Loucy (cell line): ENCODE measurements at regions not wholly inside any gene's neighbourhood (a gene's known extent, or its start where the extent isn't known, plus 50 kb on each side); places are given as distances from the start of the nearest gene placed in this dataset.

Source experiments
- H2AFZ ChIP-seq: fragments of 200-600 bp; sonication (generic); 2 replicates; pipeline ENCODE4 v1.6.0; 2016; ENCODE audit warnings: antibody characterized with exemption, mild to moderate bottlenecking, low read length, moderate library complexity
- H3F3A ChIP-seq: fragments of 200-600 bp; 2 replicates; pipeline ENCODE4 v1.6.0; 2016; ENCODE audit warnings: antibody characterized with exemption, low read depth, mild to moderate bottlenecking
- H3K27me3 ChIP-seq: fragments of 200-600 bp; sonication (generic); 2 replicates; pipeline ENCODE4 v1.6.1; 2014; ENCODE audit warnings: low read length, mild to moderate bottlenecking; ENCODE audit not compliant: insufficient read depth, poor library complexity, severe bottlenecking
- H3K36me3 ChIP-seq: fragments of 200-600 bp; sonication (generic); 2 replicates; pipeline ENCODE4 v1.6.1; 2016; ENCODE audit warnings: low read length; ENCODE audit not compliant: insufficient read depth
- H3K4me1 ChIP-seq: fragments of 200-600 bp; sonication (generic); 2 replicates; pipeline ENCODE4 v1.5.1; 2014; ENCODE audit warnings: low read length, mild to moderate bottlenecking; ENCODE audit not compliant: insufficient read depth, poor library complexity, severe bottlenecking
- H3K4me2 ChIP-seq: fragments of 200-600 bp; sonication (generic); 2 replicates; pipeline ENCODE4 v1.6.0; 2014; ENCODE audit warnings: antibody characterized with exemption, low read length, low read depth, mild to moderate bottlenecking; ENCODE audit not compliant: poor library complexity, severe bottlenecking
- H3K4me3 ChIP-seq: fragments of 200-600 bp; sonication (generic); 2 replicates; pipeline ENCODE4 v1.5.1; 2014; ENCODE audit warnings: low read length, mild to moderate bottlenecking, mixed read lengths; ENCODE audit not compliant: poor library complexity, severe bottlenecking
- H3K79me2 ChIP-seq: fragments of 200-600 bp; sonication (generic); 2 replicates; pipeline ENCODE4 v1.6.1; 2014; ENCODE audit warnings: low read length; ENCODE audit not compliant: insufficient read depth
- H3K9ac ChIP-seq: fragments of 200-600 bp; sonication (generic); 2 replicates; pipeline ENCODE4 v1.6.0; 2014; ENCODE audit warnings: mild to moderate bottlenecking, low read depth, low read length, moderate library complexity; ENCODE audit not compliant: poor library complexity, severe bottlenecking
- H3K9me2 ChIP-seq: fragments of 200-600 bp; sonication (generic); replicated peaks from 2 replicates; pipeline ENCODE4 v1.6.1; 2016; ENCODE audit warnings: low read depth, low read length, mixed read lengths
- H3K9me3 ChIP-seq: fragments of 200-600 bp; sonication (generic); 2 replicates; pipeline ENCODE4 v1.6.1; 2014; ENCODE audit warnings: mild to moderate bottlenecking, antibody characterized with exemption, low read length, low read depth; ENCODE audit not compliant: insufficient read depth
- H4K20me1 ChIP-seq: fragments of 200-600 bp; sonication (generic); 2 replicates; pipeline ENCODE4 v1.6.0; 2014; ENCODE audit warnings: antibody characterized with exemption, low read length, mild to moderate bottlenecking; ENCODE audit not compliant: insufficient read depth, poor library complexity, severe bottlenecking
- EZH2phosphoT487 ChIP-seq: fragments of 200-600 bp; IDR thresholded peaks from 2 replicates; pipeline ENCODE4 v1.6.1; 2018; ENCODE audit warnings: antibody characterized with exemption, mild to moderate bottlenecking, moderate library complexity, borderline replicate concordance
- TF ChIP-seq, protein P1 (sequence below): fragments of 200-600 bp; sonication (generic); conservative IDR thresholded peaks from 2 replicates; pipeline ENCODE4 v1.5.1; 2014; ENCODE audit warnings: mild to moderate bottlenecking, antibody characterized with exemption, low read length

DNA sequence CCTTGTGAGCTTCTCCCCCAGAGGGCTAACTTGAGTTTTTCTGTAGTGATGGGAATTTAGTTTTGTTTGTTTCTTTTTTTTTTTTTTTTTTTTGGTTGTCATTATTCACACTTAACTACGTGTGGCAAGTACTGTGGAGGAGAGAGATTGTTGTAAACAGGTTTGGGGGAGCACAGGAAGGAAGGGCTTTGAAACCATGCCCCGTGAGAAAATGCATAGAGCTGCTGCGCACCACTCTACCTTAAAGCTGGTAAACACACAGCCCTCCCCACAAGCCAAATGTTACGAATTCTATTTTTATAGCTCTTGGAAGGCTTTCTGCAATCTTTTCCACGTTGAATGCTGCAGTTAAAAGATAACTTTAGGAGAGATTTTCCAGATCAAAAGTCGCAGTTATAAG, 76.2 kb downstream of the ZNF22 start:
- H3K9me3 ChIP-seq: no peaks in the 10 kb centered on the region
- no peaks in the 10 kb centered on the region for H3K79me2 ChIP-seq
- no peaks in the 10 kb centered on the region for H3K4me1 ChIP-seq
- H3K9ac ChIP-seq: no peak overlapping the region
- no peaks in the 10 kb centered on the region for H3K9me2 ChIP-seq
- H3K4me3 ChIP-seq: no peak overlapping the region
- TF ChIP-seq EZH2phosphoT487: no peak
- TF ChIP-seq, protein P1, sequence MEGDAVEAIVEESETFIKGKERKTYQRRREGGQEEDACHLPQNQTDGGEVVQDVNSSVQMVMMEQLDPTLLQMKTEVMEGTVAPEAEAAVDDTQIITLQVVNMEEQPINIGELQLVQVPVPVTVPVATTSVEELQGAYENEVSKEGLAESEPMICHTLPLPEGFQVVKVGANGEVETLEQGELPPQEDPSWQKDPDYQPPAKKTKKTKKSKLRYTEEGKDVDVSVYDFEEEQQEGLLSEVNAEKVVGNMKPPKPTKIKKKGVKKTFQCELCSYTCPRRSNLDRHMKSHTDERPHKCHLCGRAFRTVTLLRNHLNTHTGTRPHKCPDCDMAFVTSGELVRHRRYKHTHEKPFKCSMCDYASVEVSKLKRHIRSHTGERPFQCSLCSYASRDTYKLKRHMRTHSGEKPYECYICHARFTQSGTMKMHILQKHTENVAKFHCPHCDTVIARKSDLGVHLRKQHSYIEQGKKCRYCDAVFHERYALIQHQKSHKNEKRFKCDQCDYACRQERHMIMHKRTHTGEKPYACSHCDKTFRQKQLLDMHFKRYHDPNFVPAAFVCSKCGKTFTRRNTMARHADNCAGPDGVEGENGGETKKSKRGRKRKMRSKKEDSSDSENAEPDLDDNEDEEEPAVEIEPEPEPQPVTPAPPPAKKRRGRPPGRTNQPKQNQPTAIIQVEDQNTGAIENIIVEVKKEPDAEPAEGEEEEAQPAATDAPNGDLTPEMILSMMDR: no peak
- no peaks in the 10 kb centered on the region for H4K20me1 ChIP-seq
- no peaks in the 10 kb centered on the region for H3K27me3 ChIP-seq
- no peak overlapping the region for H2AFZ ChIP-seq
- no peaks in the 10 kb centered on the region for H3K36me3 ChIP-seq
- no peak overlapping the region for H3K4me2 ChIP-seq
- no peaks in the 10 kb centered on the region for H3F3A ChIP-seq

DNA sequence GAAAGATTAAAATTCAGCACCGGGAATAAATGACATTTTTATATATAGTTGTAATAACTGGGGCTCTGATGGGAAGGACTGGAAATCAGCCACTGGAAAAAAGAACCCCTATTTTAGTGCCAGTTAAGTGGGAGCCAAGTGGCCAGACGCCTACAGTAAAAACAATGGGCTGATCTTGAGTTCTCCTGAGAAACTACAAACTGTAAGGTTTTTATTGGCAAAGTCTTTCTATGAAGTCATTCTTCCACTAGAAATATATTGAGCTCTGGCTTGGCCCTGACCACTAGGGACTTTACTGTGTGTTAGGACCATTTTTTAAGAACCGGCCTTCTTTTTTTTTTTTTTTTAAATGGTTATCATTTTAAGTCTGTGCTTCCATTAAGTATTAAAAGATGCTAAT, 79.6 kb downstream of the ZNF22 start:
- no peak overlapping the region for H3K4me2 ChIP-seq
- no peak overlapping the region for H3K4me3 ChIP-seq
- H3K9me3 ChIP-seq: no peaks in the 10 kb centered on the region
- no peaks in the 10 kb centered on the region for H3K79me2 ChIP-seq
- H3K4me1 ChIP-seq: no peaks in the 10 kb centered on the region
- no peak for TF ChIP-seq EZH2phosphoT487
- TF ChIP-seq, protein P1: no peak
- no peaks in the 10 kb centered on the region for H4K20me1 ChIP-seq
- no peaks in the 10 kb centered on the region for H3K9me2 ChIP-seq
- no peaks in the 10 kb centered on the region for H3K36me3 ChIP-seq
- no peaks in the 10 kb centered on the region for H3F3A ChIP-seq
- H3K9ac ChIP-seq: no peak overlapping the region
- no peaks in the 10 kb centered on the region for H3K27me3 ChIP-seq
- no peak overlapping the region for H2AFZ ChIP-seq

DNA sequence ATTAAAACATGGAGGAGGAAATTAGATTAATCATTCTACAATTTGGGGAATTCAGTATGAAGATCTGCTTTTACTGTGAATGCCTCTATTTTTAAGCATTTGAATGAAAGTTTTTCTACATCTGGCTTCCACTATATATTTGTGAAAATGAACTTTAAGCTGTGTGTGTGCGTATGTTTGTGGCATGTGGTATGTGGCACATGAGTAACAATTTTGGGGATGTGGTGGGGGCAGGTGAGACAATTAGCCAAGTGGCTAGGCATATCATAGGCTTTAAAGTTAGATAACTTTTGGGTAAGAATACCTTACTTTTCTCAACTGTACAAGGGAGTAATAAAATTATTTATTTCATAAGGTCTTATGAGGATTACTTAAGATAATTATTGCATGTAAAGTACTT, 81.5 kb downstream of the ZNF22 start:
- H3K9ac ChIP-seq: no peak overlapping the region

More for the DNA sequence above, 81.5 kb downstream of the ZNF22 start:
- no peak overlapping the region for H3K4me3 ChIP-seq
- no peaks in the 10 kb centered on the region for H4K20me1 ChIP-seq
- H3K4me1 ChIP-seq: no peaks in the 10 kb centered on the region
- H3K9me2 ChIP-seq: no peaks in the 10 kb centered on the region
- no peaks in the 10 kb centered on the region for H3K36me3 ChIP-seq
- no peak overlapping the region for H3K4me2 ChIP-seq
- no peaks in the 10 kb centered on the region for H3K9me3 ChIP-seq
- H2AFZ ChIP-seq: no peak overlapping the region
- no peaks in the 10 kb centered on the region for H3K27me3 ChIP-seq
- TF ChIP-seq EZH2phosphoT487: no peak
- TF ChIP-seq, protein P1: no peak
- H3F3A ChIP-seq: no peaks in the 10 kb centered on the region
- H3K79me2 ChIP-seq: no peaks in the 10 kb centered on the region
